SK-N-SH (cell line): ENCODE measurements at regions not wholly inside any gene's neighbourhood (a gene's known extent, or its start where the extent isn't known, plus 50 kb on each side); places are given as distances from the start of the nearest gene placed in this dataset.

ENCODE experiments used
- CTCF ChIA-PET: fragments of 300-600, 350-600 bp; formaldehyde crosslinking; extraction: SDS; loops from one replicate; lab custom pipeline; 2021; lab: Yijun Ruan, JAX
- POLR2A ChIA-PET: fragments of 350-600 bp; sonication (Branson Sonifier 250); formaldehyde crosslinking; extraction: SDS; loops from one replicate; lab custom pipeline; 2020; ENCODE audit warnings: antibody characterized with exemption, inconsistent platforms; lab: Yijun Ruan, JAX
- DNase-seq: peaks from one replicate; pipeline ENCODE4 v3.0.0; 2012
- H2AFZ ChIP-seq: fragments of 200-600 bp; sonication (generic); 2 replicates; pipeline ENCODE4 v1.8.1; 2016; ENCODE audit warnings: antibody characterized with exemption, mild to moderate bottlenecking, low read depth
- H3F3A ChIP-seq: fragments of 200-600 bp; sonication (generic); replicated peaks from 2 replicates; pipeline ENCODE3; 2016; ENCODE audit warnings: antibody characterized with exemption, mild to moderate bottlenecking; ENCODE audit not compliant: insufficient read depth
- H3K27ac ChIP-seq, 2 experiments: fragments of 200-500 bp in 1 of 2; fragments of 200-600 bp in 1 of 2; sonication (Bioruptor generic) in 1 of 2; sonication (generic), shearing (Covaris generic) in 1 of 2; 2 replicates each; pipeline versions ENCODE4 v1.5.1 to v1.6.1; 2014 to 2016; ENCODE audit warnings: low read depth in 2 of 2, inconsistent platforms in 1 of 2, low read length in 1 of 2, mild to moderate bottlenecking in 1 of 2, mixed read lengths in 1 of 2
- H3K27me3 ChIP-seq: fragments of 200-600 bp; sonication (generic), shearing (Covaris generic); 2 replicates; pipeline ENCODE4 v1.6.1; 2016; ENCODE audit warnings: mixed run types; ENCODE audit not compliant: insufficient read depth
- H3K36me3 ChIP-seq, 2 experiments: fragments of 200-500 bp in 1 of 2; fragments of 200-600 bp in 1 of 2; sonication (Bioruptor generic) in 1 of 2; sonication (generic) in 1 of 2; replicated peaks in 1 of 2; 2 replicates each; pipeline versions ENCODE3 to v1.5.1; 2014 to 2016; ENCODE audit warnings: low read length in 1 of 2, mild to moderate bottlenecking in 1 of 2; ENCODE audit not compliant: insufficient read depth in 2 of 2, control insufficient read depth in 1 of 2
- H3K4me1 ChIP-seq, 2 experiments: fragments of 200-500 bp in 1 of 2; fragments of 200-600 bp in 1 of 2; sonication (Bioruptor generic) in 1 of 2; sonication (generic), shearing (Covaris generic) in 1 of 2; 2 replicates each; pipeline versions ENCODE4 v1.5.1 to v1.6.1; 2014 to 2016; ENCODE audit warnings: low read depth in 1 of 2, low read length in 1 of 2, mixed run types in 1 of 2; ENCODE audit not compliant: insufficient read depth in 2 of 2, control insufficient read depth in 1 of 2
- H3K4me2 ChIP-seq: fragments of 200-600 bp; sonication (generic), shearing (Covaris generic); 2 replicates; pipeline ENCODE4 v1.6.1; 2017; ENCODE audit warnings: mixed run types
- H3K4me3 ChIP-seq, 2 experiments: fragments of 200-500 bp in 1 of 2; fragments of 200-600 bp in 1 of 2; sonication (Bioruptor generic) in 1 of 2; sonication (generic), shearing (Covaris generic) in 1 of 2; 2 replicates each; pipeline versions ENCODE4 v1.5.1 to v1.8.1; 2014 to 2016; ENCODE audit warnings: low read depth in 2 of 2, inconsistent platforms in 1 of 2, low read length in 1 of 2, mild to moderate bottlenecking in 1 of 2, mixed read lengths in 1 of 2, moderate library complexity in 1 of 2
- H3K79me2 ChIP-seq: fragments of 200-600 bp; sonication (generic); 2 replicates; pipeline ENCODE4 v1.8.1; 2017; ENCODE audit warnings: mild to moderate bottlenecking; ENCODE audit not compliant: insufficient read depth
- H3K9ac ChIP-seq: fragments of 200-600 bp; sonication (generic); 2 replicates; pipeline ENCODE4 v1.6.1; 2017; ENCODE audit warnings: mixed run types
- H3K9me2 ChIP-seq: fragments of 200-600 bp; sonication (generic); 2 replicates; pipeline ENCODE4 v1.6.1; 2017; ENCODE audit warnings: mixed run types
- H3K9me3 ChIP-seq: fragments of 200-600 bp; sonication (generic); 2 replicates; pipeline ENCODE4 v1.6.1; 2017; ENCODE audit warnings: mixed run types, mild to moderate bottlenecking, moderate library complexity
- H4K20me1 ChIP-seq: fragments of 200-600 bp; sonication (generic); 2 replicates; pipeline ENCODE4 v1.6.1; 2017; ENCODE audit warnings: mild to moderate bottlenecking, mixed run types; ENCODE audit not compliant: insufficient read depth
- CHD2 ChIP-seq: fragments of 150-350 bp; IDR thresholded peaks from 2 replicates; pipeline ENCODE4 v1.6.1; 2018; ENCODE audit warnings: low read length; ENCODE audit not compliant: partially characterized antibody
- ELF1 ChIP-seq: IDR thresholded peaks from 2 replicates; pipeline ENCODE4 v1.4.0; 2012
- EZH2phosphoT487 ChIP-seq: fragments of 200-600 bp; sonication (generic); IDR thresholded peaks from 2 replicates; pipeline ENCODE4 v1.6.1; 2017; ENCODE audit warnings: low read depth, mixed run types, mild to moderate bottlenecking, antibody characterized with exemption, moderate library complexity, borderline replicate concordance
- FOSL2 ChIP-seq: IDR thresholded peaks from 2 replicates; pipeline ENCODE4 v1.4.0; 2012; ENCODE audit warnings: low read depth, mild to moderate bottlenecking, moderate library complexity, borderline replicate concordance
- FOXJ3 ChIP-seq: sonication (generic); formaldehyde crosslinking; IDR thresholded peaks from 2 replicates; pipeline ENCODE4 v1.5.1; 2020; ENCODE audit warnings: mild to moderate bottlenecking, missing genetic modification reagents
- FOXM1 ChIP-seq: IDR thresholded peaks from 2 replicates; pipeline ENCODE4 v1.4.0; 2012; ENCODE audit warnings: low read depth, mild to moderate bottlenecking
- GATA2 ChIP-seq: sonication (generic); formaldehyde crosslinking; IDR thresholded peaks from 2 replicates; pipeline ENCODE4 v1.5.0; 2020; ENCODE audit warnings: mild to moderate bottlenecking, missing genetic modification reagents
- IRF3 ChIP-seq: fragments of 150-350 bp; IDR thresholded peaks from 2 replicates; pipeline ENCODE4 v1.6.1; 2016; ENCODE audit warnings: mild to moderate bottlenecking, low read depth, low read length
- JUND ChIP-seq: IDR thresholded peaks from 2 replicates; pipeline ENCODE4 v1.4.0; 2012
- MAX ChIP-seq: IDR thresholded peaks from 2 replicates; pipeline ENCODE4 v1.4.0; 2012; ENCODE audit warnings: low read depth
- MEF2A ChIP-seq: IDR thresholded peaks from 2 replicates; pipeline ENCODE4 v1.4.0; 2012; ENCODE audit warnings: low read depth, borderline replicate concordance
- MXI1 ChIP-seq: IDR thresholded peaks from 2 replicates; pipeline ENCODE4 v1.6.1; 2012; ENCODE audit warnings: mild to moderate bottlenecking, low read depth, low read length, improper control_type of control experiment
- NFIC ChIP-seq: IDR thresholded peaks from 2 replicates; pipeline ENCODE4 v1.4.0; 2012; ENCODE audit warnings: borderline replicate concordance
- NRF1 ChIP-seq: IDR thresholded peaks from 2 replicates; pipeline ENCODE4 v1.6.1; 2012; ENCODE audit warnings: low read depth, mild to moderate bottlenecking, low read length
- PBX3 ChIP-seq: IDR thresholded peaks from 2 replicates; pipeline ENCODE4; 2012
- RCOR1 ChIP-seq: fragments of 150-350 bp; IDR thresholded peaks from 2 replicates; pipeline ENCODE4 v1.6.1; 2017; ENCODE audit warnings: antibody characterized with exemption, low read length
- REST ChIP-seq: IDR thresholded peaks from 2 replicates; pipeline ENCODE4 v1.6.1; 2012; ENCODE audit warnings: mild to moderate bottlenecking, low read depth, low read length, moderate library complexity
- RXRA ChIP-seq: IDR thresholded peaks from 2 replicates; pipeline ENCODE4 v1.4.0; 2012; ENCODE audit warnings: low read depth, mild to moderate bottlenecking, borderline replicate concordance
- SMC3 ChIP-seq: IDR thresholded peaks from 2 replicates; pipeline ENCODE4 v1.6.1; 2012; ENCODE audit warnings: low read depth, low read length, improper control_type of control experiment
- TAF1 ChIP-seq: IDR thresholded peaks from 2 replicates; pipeline ENCODE4 v1.6.1; 2012; ENCODE audit warnings: low read depth, mild to moderate bottlenecking, low read length, moderate library complexity, borderline replicate concordance
- TCF12 ChIP-seq: IDR thresholded peaks from 2 replicates; pipeline ENCODE4 v1.4.0; 2012
- USF1 ChIP-seq: IDR thresholded peaks from 2 replicates; pipeline ENCODE4 v1.4.0; 2012; ENCODE audit warnings: low read depth, borderline replicate concordance
- YY1 ChIP-seq: IDR thresholded peaks from 2 replicates; pipeline ENCODE4 v1.4.0; 2012; ENCODE audit warnings: low read depth, mild to moderate bottlenecking
- ZBTB33 ChIP-seq: IDR thresholded peaks from 2 replicates; pipeline ENCODE4 v1.4.0; 2012; ENCODE audit warnings: low read depth, borderline replicate concordance
- WGBS: methylation state at CpG from one replicate; pipeline ENCODE4 v1.1.6; 2017; ENCODE audit warnings: low lambda C conversion rate; 5-methylcytosine and 5-hydroxymethylcytosine counted together

- Histone ChIP-seq H3K27ac (peak overlapping the region in 1 of 2 experiments; percentile 32; a peak in 2 of 4 replicates), H3K27me3 (no peaks in the 10 kb centered on the region), H3K4me3 (no peak overlapping the region), H3K9ac (no peak overlapping the region), H4K20me1 (no peaks in the 10 kb centered on the region), H3K4me1 (peaks cover 0 to 32% of the 10 kb centered on the region in 2 experiments; a peak in 2 of 4 replicates), H3K9me2 (no peaks in the 10 kb centered on the region), H3K79me2 (no peaks in the 10 kb centered on the region), H3K4me2 (peak overlapping the region; percentile 5; the same call in 1 of the 2 replicates), H2AFZ (no peak overlapping the region), H3K36me3 (peaks cover 0 to 5% of the 10 kb centered on the region in 2 experiments), H3F3A (peaks cover 10% of the 10 kb centered on the region), H3K9me3 (no peaks in the 10 kb centered on the region)
- 50% methylated on average over 2 of the region's 2 CpGs for WGBS
- ChIA-PET POLR2A (no interaction called here), CTCF (no interaction called here)
- no peak for DNase-seq
- no peak for TF ChIP-seq NRF1
- TF ChIP-seq RCOR1, result no peak
- TF ChIP-seq MEF2A, result no peak
- TF ChIP-seq JUND, result peak; percentile 79
- TF ChIP-seq FOSL2, result peak; percentile 80
- TF ChIP-seq ZBTB33, result 0 out of 2 replicates have a peak, but pooled peaks have one; percentile 22
- no peak for TF ChIP-seq USF1
- no peak for TF ChIP-seq TAF1
- TF ChIP-seq MXI1, result no peak
- TF ChIP-seq TCF12, result peak; percentile 71; the same call in 1 of the 2 replicates
- 0 out of 2 replicates have a peak, but pooled peaks have one; percentile 14 for TF ChIP-seq YY1
- no peak for TF ChIP-seq IRF3
- TF ChIP-seq MAX, result 0 out of 2 replicates have a peak, but pooled peaks have one; percentile 17
- TF ChIP-seq FOXM1, result no peak
- TF ChIP-seq REST, result no peak
- TF ChIP-seq SMC3, result no peak
- no peak; the same call in 1 of the 2 replicates for TF ChIP-seq RXRA
- no peak for TF ChIP-seq ELF1
- TF ChIP-seq EZH2phosphoT487, result no peak
- peak; percentile 26; the same call in 1 of the 2 replicates for TF ChIP-seq NFIC
- no peak for TF ChIP-seq GATA2 (CRISPR knock-in tag)
- TF ChIP-seq FOXJ3 (CRISPR knock-in tag), result no peak
- no peak for TF ChIP-seq CHD2
- TF ChIP-seq PBX3, result peak; percentile 86
Observed at GRCh38 chr18:67771271-67771670, 254.8 kb upstream of the DSEL start.
